HG03521 (cell line): ENCODE measurements at regions not wholly inside any gene's neighbourhood (a gene's known extent, or its start where the extent isn't known, plus 50 kb on each side); places are given as distances from the start of the nearest gene placed in this dataset.

ENCODE experiments used
- ATAC-seq: cut with Tn5 transposase; IDR thresholded peaks from one replicate; pipeline ENCODE4 v1.9.1; 2021; ENCODE audit warnings: mild to moderate bottlenecking, moderate library complexity; ENCODE audit not compliant: unreplicated experiment

DNA sequence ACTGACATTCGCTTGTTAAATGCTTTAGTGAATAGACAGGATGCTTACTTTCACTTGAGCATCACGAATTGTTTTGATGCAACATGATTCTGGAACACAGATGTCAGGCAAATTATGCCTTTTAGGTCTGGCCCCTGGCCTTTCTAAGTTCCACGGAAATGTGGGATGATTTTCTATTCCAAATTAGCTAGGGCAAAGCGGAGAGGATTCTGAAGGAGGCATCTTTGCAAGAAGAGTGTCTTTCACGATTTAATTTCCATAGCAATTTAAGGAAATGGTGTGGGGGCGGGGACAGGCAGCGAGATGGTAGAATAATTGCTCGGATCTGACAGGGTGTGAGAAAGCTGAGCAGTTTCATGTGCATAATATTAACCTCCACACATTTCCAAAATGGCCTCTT, 238.5 kb upstream of the KCNMB2 start:
- no peak for ATAC-seq

DNA sequence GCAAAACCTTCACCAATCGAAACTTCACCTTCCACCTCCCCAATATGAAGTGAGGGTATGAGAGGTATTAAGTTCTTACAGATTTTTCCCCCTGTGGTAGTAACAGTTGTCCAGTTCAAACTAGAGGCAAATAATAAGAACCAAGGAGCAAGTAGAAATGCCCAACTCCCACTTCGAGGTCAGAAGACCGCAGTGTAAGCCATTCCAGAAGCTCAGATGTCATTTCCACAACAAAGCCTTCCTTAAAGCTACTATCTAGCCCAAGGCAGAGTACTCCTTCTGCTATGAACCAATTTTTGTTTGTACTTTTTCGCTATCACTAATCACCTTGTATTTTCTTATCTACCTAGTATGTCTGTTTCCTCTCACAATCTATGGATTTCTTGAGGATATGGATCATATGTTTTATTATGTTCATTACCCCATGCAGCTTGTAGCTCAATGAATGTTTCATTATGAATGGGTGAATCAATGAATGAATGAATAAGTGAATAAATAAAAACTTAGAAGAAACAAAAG, 235.7 kb upstream of the KCNMB2 start:
- ATAC-seq, result no peak

DNA sequence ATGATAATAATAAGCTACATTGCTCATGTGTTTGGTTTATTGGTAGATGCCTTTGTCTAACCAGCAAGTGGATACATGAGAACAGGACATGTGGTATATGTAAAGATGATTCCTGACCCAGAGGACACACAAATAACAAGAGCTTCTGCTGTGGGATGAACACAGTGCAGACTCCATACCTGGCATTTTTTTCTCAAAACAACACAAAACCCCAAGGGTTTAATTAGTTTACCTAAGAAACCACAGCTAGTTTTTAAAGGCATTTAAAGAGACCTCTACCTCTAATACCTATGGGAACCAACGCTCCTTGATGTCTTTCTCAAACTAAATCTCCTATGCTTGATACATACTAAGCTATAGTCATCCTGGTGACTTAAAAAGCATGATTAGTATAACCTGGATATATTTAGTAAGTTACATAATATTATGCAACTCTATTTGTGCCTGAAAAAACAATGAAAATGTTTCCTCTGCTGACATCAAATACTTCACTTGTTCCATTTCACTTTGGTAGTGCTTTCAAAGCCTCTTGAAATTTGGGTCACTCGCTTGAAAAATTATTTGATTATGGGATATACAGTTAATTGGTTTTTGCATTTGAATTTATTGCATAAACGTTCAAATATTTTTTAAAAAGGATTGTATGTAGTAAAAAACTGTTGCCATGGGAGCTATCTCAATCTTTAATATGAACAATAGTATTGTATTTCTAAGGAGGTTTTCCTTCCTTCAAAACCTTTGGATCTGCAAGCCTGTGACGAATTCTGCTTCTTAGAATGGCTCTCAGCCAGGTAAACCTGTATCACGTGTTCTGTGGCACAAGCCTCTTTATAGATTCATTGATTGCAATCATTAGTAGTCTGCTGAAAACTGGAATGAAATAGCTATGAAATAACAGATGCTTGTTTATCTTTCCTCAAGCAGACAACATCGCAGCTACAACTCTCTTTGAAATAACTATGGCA, 233.0 kb upstream of the KCNMB2 start:
- ATAC-seq, result no peak

DNA sequence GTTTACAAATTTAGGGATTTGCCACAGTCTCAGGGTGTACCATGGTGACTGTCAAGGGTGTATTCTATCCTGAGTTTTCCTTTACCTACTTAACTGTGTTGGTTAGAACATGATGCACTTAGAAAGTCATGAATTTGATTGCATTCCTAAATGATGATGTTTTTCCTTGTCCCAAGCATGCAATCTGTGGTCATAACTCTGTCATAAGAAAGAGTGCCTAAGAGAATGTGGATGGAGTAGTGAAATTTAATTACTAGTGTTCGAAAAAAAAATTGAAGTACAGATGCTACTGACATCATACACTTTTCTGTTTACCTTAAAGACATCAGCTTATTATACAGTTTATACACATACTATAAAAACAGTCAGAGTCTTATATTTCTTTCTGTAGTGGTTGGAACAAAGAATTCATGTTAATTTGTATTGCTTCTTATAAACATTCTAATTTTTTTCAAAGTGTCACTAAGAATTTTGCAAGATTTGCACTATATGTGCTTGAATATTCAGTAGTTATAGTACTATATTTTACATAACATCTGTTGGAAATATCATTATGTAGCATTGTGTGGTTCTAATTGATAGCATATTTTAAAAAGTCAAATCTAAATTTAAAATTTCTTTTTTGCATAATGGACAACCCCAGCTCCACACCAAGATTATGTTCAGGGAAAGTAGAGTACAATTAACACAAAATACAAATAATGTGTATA, 231.3 kb upstream of the KCNMB2 start:
- ATAC-seq, result no peak

DNA sequence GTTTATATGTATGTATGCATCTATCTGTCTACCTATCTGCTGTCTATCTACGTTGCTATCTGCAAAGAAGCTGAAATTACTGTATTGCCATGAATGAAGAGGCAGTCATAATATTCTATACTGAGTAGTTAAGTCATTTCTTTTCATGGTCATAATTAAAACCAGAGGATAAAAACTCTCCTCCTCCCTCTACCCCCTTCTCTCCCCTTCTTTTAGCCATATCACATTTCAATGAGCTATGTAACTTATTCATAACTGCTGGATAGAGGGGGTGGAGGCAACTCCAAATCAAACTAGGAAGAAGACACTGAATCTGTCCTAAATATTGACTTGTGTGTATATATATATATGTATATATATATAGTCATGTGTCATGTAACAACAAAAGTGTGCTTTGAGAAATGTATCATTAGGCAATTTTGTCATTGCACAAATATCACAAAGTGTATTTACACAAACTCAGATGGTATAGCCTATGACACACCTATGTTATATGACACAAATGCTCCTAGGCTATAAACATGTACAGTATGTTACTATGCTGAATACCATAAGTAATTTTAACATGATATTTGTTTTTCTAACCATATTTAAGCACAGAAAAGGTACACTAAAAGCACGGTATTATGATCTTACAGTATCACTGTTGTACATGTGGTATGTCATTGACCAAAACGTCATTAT, 229.7 kb upstream of the KCNMB2 start:
- no peak for ATAC-seq

DNA sequence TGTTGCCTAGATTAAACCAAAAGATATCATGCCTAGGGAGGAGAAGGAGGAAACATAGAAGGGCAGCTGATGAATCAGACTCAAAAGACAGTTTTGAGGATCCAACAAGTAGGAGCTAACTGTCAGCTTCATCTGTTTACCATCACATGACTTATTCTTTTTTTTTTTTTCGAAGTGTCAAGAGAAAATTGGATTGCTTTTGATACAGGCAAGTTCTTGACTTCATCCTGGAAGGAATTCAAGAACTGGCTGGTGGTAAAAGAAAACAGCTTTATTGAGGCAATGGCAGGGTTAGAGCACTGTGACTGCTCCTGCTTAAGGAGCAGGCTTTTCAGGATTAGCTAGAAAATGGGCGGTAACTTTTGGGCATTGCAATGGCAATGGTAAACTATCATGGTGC, 227.5 kb upstream of the KCNMB2 start:
- ATAC-seq, result no peak

DNA sequence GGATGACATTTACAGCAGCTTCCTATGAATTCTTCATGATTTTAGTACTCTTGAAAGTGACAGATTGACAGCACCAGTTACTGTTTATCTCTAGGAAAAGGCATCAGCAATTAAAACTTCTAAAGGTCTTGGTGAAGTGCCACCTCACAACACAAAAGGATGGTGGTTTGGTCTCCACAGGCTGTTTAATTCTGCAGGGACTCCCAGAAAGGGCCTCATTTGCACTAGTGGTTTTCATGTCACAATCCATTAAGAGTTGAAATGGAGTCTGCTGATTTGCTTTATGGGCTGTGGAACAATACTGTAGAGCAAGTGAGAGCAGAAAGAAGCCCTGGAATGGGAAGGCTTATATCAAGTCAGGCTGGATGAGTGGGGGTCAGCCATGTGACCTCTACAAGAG, 225.3 kb upstream of the KCNMB2 start:
- no peak for ATAC-seq

DNA sequence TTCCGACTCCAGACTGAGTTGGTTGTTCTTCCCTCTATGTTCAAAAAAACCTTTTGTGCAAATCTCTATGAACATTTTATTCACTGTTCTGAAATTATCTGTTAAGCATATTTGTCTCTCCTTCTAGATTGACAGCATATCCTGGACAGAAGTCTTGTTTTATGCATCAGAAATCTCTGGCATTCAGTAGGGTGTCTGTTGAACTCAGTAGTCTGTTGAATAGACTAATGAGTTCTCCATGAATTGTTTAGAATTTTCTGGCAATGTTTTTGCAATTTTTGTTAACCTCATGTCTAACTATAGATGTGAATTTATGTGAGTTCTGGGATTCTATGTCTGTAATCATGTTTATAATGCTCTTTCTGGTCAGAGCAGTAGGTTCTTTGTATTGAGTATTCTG, 222.5 kb upstream of the KCNMB2 start:
- ATAC-seq, result no peak

DNA sequence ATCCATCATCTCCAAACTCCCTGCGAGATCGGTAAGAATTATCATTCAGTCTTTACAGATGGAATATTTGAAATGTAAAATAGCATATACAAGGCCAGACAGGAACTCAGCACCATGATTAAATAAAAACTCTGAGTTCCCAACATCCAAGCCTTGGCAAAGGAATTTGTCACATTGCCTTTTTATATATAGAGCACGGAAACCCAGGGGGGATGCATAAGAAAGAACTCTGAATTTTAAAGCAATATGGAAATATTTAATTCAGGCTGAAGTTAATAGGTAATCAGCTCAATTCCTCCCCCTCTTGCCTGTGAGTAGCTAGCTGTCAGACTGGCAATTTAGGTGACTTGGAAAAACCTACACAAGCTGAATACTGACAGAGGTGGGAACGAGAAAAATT, 217.9 kb upstream of the KCNMB2 start:
- no peak for ATAC-seq

DNA sequence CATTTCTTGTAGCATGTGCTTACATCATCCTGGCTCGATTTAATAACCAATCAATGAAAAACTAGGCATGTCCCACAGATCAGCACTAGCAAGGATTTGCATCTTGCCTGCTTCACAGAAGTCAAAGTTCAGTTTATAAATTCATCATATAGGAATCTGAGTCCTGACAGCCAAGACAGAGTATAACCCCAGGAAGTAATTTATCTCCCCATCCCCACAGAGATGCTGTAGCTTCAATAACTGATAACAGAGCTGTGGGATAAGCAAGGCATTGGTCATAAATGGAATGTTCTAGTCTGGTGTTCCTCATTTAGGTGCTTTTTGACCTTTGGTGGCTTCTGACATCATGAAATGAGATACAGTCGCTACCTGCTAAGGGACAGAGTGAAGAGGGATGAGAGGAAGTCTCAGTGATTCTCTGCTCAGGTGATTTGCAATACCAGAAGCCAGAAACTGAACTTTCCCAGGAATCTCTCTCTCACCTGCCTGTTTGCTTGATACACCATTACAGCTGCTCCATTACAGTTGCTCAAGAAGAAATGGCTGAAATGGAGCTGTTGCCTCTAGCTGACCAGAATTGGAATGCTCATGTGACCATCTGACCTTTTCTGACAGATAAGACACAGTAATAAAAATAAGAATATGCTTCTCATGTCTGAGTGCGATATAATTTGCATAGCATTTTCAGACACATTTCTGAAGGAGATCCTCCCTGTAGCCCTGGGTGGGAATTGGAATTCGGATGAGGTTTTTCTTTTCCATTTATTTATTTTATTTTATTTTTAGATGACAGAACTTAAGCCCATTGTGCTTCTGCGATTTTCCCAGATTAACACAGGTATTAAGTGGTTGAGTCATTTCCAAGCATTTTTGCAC, 217.1 kb upstream of the KCNMB2 start:
- no peak for ATAC-seq

DNA sequence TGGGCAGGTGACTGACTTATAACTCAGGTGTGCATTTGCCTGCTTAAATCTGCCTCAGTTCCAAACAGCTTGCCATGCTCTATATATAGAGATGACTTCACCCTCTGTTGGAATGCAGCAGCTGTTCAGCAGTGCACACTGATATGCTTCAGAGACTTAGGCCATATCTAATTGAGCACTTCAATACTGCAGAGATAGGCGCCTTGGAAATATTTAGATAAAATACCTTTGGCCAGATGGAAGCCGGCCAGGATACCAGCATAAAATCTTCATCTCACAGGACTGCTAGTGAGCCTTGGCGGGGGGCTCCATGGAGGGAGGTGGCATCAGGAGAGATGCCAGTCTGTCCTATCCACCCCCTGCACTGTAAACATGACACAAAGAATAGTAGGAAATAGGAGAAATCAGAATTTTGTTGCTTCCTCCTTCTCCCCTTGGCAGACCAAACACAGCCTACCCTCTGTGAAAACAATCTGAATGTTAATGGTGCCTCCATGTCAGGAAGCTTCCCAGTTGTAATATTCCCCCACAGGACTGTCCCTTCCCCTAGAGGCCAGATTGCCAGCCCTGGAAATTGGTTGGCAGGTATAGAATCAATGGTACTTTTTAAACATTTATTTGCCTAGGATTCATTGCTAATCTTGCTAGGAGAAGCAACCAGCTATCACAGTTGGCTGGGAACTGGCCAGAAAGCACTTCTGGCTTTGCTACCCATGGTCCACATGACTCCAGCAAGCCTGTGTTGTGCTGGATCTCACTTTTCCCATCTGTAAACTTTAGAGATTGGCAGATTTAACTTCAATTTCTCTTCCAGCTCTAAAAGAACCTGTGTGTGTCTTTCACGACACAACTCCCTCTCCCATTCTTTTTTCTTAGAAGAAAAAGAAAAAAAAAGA, 215.5 kb upstream of the KCNMB2 start:
- no peak for ATAC-seq

DNA sequence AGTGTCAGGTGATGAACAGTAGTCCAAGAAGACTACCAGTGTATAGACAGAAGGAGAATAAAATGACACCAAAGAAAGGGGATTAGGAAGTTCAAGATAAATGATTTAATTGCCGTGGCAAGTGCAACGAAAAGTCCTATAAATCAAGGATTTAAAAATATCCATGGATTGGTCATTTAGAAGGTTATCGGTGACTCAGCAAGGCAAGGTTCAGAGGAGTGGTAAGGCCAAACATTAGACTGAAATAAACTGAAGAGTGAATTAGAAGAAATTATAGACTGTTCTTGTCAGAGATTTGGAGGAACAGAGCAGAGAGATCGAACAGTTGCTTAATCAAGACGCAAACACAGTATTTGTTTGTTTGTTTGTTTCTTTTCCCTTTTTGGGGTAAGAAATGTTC, 211.9 kb upstream of the KCNMB2 start:
- no peak for ATAC-seq

DNA sequence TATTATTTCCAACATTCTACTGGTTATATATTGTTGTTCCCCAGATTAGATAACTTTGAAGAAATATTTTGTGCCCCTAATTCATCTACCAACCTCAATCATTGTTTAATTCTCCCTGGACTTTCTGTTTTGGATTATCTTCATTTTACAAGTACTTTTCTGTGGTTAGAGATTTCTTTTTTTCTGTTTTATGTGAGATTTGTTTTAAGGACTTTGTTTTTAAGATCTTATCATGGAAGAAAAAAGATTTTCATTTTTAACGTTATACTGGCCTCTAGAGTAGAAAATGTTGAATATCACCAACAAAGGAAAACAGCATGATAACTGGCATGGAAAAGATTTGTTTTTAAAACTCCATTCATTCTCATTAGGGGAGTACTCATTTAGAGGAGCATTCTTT, 210.9 kb upstream of the KCNMB2 start:
- no peak for ATAC-seq

DNA sequence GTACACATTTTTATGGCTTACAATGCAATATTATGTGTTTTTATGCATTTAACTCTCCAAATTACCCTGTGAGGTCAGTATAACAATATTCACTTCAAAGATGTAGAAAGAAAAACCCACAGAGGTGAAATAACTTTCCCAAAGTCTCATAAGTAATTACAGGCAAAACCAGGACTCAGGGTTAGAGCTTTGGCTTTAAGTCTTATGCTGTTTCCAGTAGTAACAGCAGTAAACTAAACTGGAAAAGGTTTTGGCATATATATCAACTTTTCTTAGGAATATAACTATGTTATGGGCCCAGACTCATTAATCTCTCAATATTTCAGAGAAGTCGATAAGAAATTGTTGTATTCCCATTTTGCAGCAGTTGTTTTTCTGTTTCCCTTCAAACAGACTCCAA, 206.3 kb upstream of the KCNMB2 start:
- ATAC-seq, result no peak

DNA sequence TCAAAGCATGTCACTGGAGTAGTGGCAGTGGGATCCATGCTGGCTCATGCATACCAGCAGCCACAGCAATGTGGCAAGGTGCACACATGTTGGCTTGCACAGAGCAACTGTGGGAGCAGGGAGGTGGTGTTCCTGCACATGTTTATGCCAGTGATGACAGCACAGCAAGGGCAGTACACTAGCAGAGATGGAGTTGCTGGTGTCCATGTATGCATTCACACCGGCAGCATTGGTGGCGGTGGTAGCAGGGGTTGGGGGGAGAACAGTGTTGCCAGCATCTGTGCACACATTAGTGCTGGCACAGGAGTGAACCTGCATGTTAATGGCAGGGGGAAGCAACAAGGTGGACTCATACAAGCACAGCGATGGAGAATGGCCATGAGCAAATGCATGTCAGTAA, 202.0 kb upstream of the KCNMB2 start:
- no peak for ATAC-seq

DNA sequence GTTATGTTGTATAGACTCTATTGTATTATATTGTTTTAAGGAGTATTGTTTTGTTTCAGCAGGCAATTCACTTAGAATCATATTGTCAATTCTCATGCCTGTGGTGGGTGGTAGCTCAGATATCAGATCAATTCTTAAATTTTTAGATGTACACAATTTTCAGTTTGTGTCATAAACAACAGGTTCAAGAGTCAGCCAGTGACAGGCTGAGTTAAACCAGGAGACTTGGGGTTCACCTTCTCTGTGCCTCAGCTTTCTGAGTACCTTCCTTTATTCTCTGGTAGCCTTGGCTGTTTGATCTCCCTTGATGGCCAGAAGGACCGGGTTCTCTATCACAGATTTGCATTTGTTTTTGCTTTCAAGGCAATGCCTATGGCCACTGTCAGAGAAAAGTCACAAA, 199.9 kb upstream of the KCNMB2 start:
- no peak for ATAC-seq

DNA sequence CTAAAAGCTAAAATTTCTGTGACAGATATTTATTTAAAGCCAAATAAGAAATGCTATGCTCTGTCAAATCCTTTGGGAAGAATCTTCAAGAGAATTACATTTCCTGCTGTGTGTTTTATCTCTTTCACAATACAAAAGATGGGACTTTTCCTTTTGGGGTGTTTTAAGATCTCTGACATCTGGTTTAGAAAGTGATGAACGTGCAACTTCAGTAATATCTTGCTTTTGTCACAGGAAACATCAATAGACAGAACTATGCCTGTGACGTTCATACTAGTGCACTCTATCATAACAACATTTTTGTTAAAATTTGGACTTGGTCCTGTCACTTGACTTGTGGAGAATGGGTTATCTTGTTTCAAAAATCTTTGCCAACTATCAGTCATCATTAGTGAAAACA, 195.7 kb upstream of the KCNMB2 start:
- ATAC-seq, result no peak

DNA sequence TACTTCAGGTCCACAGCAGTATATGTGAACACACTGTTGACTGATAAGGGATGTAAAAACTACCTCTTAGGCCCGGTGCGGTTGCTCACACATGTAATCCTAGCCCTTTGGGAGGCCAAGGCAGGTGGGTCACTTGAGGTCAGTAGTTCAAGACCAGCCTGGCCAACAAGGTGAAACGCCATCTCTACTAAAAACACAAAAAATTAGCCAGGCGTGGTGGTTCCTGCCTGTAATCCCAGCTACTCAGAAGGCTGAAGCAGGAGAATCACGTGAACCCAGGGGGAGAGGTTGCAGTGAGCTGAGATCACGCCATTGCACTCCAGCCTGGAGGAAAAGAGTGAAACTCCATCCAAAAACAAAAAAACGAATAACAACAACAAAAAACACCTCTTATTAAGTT, 194.6 kb upstream of the KCNMB2 start:
- ATAC-seq, result no peak

DNA sequence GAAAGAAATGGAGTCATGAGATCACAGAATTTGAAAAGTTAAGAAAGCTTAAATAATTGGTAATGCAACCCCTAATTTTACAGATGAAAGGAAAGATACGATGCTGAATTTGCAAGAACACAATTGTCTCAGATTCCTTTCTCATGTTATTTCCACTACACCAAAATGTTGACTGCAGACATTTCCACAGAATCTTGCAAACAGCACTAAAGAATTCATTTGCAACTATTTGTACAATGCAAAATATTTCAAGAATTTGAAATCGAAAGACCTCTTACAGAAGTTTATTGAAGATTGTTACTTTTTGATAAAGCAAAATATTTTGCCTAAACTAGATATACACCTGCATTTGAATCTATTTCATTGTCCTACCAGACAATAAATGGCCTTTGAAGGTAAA, 194.1 kb upstream of the KCNMB2 start:
- ATAC-seq, result no peak
